H9 (cell line): ENCODE measurements at regions not wholly inside any gene's neighbourhood (a gene's known extent, or its start where the extent isn't known, plus 50 kb on each side); places are given as distances from the start of the nearest gene placed in this dataset.

Experiments used
- DNase-seq: peaks from one replicate; pipeline ENCODE4 v3.0.0-alpha.2; 2017
- H2AFZ ChIP-seq: one replicate; pipeline ENCODE4 v1.6.1; 2013; ENCODE audit warnings: mild to moderate bottlenecking, low read length, control low read depth, moderate library complexity
- H2AK5ac ChIP-seq: 2 replicates; pipeline ENCODE4 v1.6.1; 2013; ENCODE audit warnings: low read length, control low read depth, mixed read lengths; ENCODE audit not compliant: insufficient read length
- H2BK120ac ChIP-seq: one replicate; pipeline ENCODE4 v1.6.1; 2013; ENCODE audit warnings: low read depth, mild to moderate bottlenecking, low read length, control low read depth, inconsistent platforms; ENCODE audit not compliant: poor library complexity, severe bottlenecking
- H2BK12ac ChIP-seq: 2 replicates; pipeline ENCODE4 v1.6.1; 2013; ENCODE audit warnings: low read length, control low read depth, mixed read lengths, low read depth; ENCODE audit not compliant: insufficient read length
- H2BK15ac ChIP-seq: 2 replicates; pipeline ENCODE4 v1.6.1; 2013; ENCODE audit warnings: low read depth, low read length, control low read depth
- H2BK20ac ChIP-seq: one replicate; pipeline ENCODE4 v1.6.1; 2013; ENCODE audit warnings: low read depth, mild to moderate bottlenecking, low read length, control low read depth, inconsistent platforms; ENCODE audit not compliant: poor library complexity, severe bottlenecking
- H2BK5ac ChIP-seq: 2 replicates; pipeline ENCODE4 v1.6.1; 2013; ENCODE audit warnings: low read length, control low read depth, mixed read lengths; ENCODE audit not compliant: insufficient read length
- H3K14ac ChIP-seq: 2 replicates; pipeline ENCODE4 v1.6.1; 2013; ENCODE audit warnings: low read length, control low read depth; ENCODE audit not compliant: insufficient read depth
- H3K18ac ChIP-seq: 2 replicates; pipeline ENCODE4 v1.6.1; 2013; ENCODE audit warnings: low read depth, mild to moderate bottlenecking, mixed read lengths, low read length, control low read depth; ENCODE audit not compliant: insufficient read length
- H3K23ac ChIP-seq: 2 replicates; pipeline ENCODE4 v1.6.1; 2013; ENCODE audit warnings: low read length, control low read depth, mixed read lengths, low read depth; ENCODE audit not compliant: insufficient read length
- H3K23me2 ChIP-seq: 2 replicates; pipeline ENCODE4 v1.6.1; 2013; ENCODE audit warnings: low read depth, mild to moderate bottlenecking, mixed read lengths, low read length, control low read depth; ENCODE audit not compliant: insufficient read length, poor library complexity, severe bottlenecking
- H3K27ac ChIP-seq: 2 replicates; pipeline ENCODE4 v1.5.1; 2013; ENCODE audit warnings: low read length, control low read depth, mixed read lengths, low read depth; ENCODE audit not compliant: insufficient read length
- H3K27me3 ChIP-seq: 2 replicates; pipeline ENCODE4 v1.6.1; 2013; ENCODE audit warnings: low read length, control low read depth, inconsistent platforms; ENCODE audit not compliant: insufficient read depth
- H3K4ac ChIP-seq: 2 replicates; pipeline ENCODE4 v1.6.1; 2013; ENCODE audit warnings: low read depth, mild to moderate bottlenecking, control low read depth, inconsistent platforms, low read length, moderate library complexity
- H3K4me1 ChIP-seq: 2 replicates; pipeline ENCODE4 v1.6.1; 2013; ENCODE audit warnings: low read length, control low read depth, inconsistent platforms; ENCODE audit not compliant: insufficient read depth
- H3K4me2 ChIP-seq: 2 replicates; pipeline ENCODE4 v1.6.1; 2013; ENCODE audit warnings: low read length, control low read depth, mixed read lengths; ENCODE audit not compliant: insufficient read length, insufficient read depth
- H3K56ac ChIP-seq: 2 replicates; pipeline ENCODE4 v1.6.1; 2013; ENCODE audit warnings: low read depth, mild to moderate bottlenecking, mixed read lengths, low read length, control low read depth; ENCODE audit not compliant: insufficient read length
- H3K79me1 ChIP-seq: 2 replicates; pipeline ENCODE4 v1.6.1; 2013; ENCODE audit warnings: low read depth, mild to moderate bottlenecking, moderate library complexity, low read length, control low read depth, inconsistent platforms; ENCODE audit not compliant: insufficient read depth, poor library complexity, severe bottlenecking
- H3K79me2 ChIP-seq: 2 replicates; pipeline ENCODE4 v1.6.1; 2013; ENCODE audit warnings: low read length, control low read depth, inconsistent platforms; ENCODE audit not compliant: insufficient read depth
- H3K9ac ChIP-seq: 2 replicates; pipeline ENCODE4 v1.6.1; 2013; ENCODE audit warnings: low read length, control low read depth, mixed read lengths; ENCODE audit not compliant: insufficient read length; ENCODE audit errors: extremely low read depth
- H3K9me3 ChIP-seq: one replicate; pipeline ENCODE4 v1.6.1; 2013; ENCODE audit warnings: low read depth, low read length, inconsistent platforms; ENCODE audit not compliant: control insufficient read depth
- H3T11ph ChIP-seq: one replicate; pipeline ENCODE4 v1.6.1; 2013; ENCODE audit warnings: mild to moderate bottlenecking, low read length, control low read depth, inconsistent platforms
- H4K20me1 ChIP-seq: one replicate; pipeline ENCODE4 v1.6.1; 2013; ENCODE audit not compliant: control insufficient read depth, insufficient read length, insufficient read depth
- H4K5ac ChIP-seq: 2 replicates; pipeline ENCODE4 v1.6.1; 2013; ENCODE audit warnings: low read depth, mild to moderate bottlenecking, mixed read lengths, low read length, control low read depth; ENCODE audit not compliant: insufficient read length
- H4K8ac ChIP-seq: replicated peaks from 2 replicates; pipeline ENCODE4 v1.6.1; 2013; ENCODE audit warnings: low read length, control low read depth, mixed read lengths, low read depth; ENCODE audit not compliant: insufficient read length
- H4K91ac ChIP-seq: 2 replicates; pipeline ENCODE4 v1.6.1; 2013; ENCODE audit warnings: low read depth, mild to moderate bottlenecking, moderate library complexity, mixed read lengths, low read length, control low read depth; ENCODE audit not compliant: insufficient read length
- H3K27ac Mint-ChIP-seq, 3 experiments: 2 replicates in 2 of 3; 3 replicates in 1 of 3; pipeline ENCODE4 v1.8.0; 2020 to 2021; ENCODE audit warnings: mixed read lengths in 3 of 3, mild to moderate bottlenecking in 1 of 3, moderate library complexity in 1 of 3
- H3K27me3 Mint-ChIP-seq: 2 replicates; pipeline ENCODE4 v1.8.0; 2021; ENCODE audit warnings: low read depth, mild to moderate bottlenecking, moderate library complexity, mixed read lengths
- H3K36me3 Mint-ChIP-seq, 3 experiments: 2 replicates in 2 of 3; 3 replicates in 1 of 3; pipeline ENCODE4 v1.8.0; 2020 to 2021; ENCODE audit warnings: low read depth in 3 of 3, mixed read lengths in 3 of 3; ENCODE audit not compliant: insufficient read depth in 1 of 3
- H3K4me1 Mint-ChIP-seq, 2 experiments: 2 replicates each; pipeline ENCODE4 v1.8.0; 2020; ENCODE audit warnings: mixed read lengths in 2 of 2
- H3K4me3 Mint-ChIP-seq, 2 experiments: 2 replicates in 1 of 2; 3 replicates in 1 of 2; pipeline ENCODE4 v1.8.0; 2020 to 2021; ENCODE audit warnings: mild to moderate bottlenecking in 2 of 2, mixed read lengths in 2 of 2, moderate library complexity in 1 of 2
- H3K9me3 Mint-ChIP-seq, 2 experiments: 2 replicates in 1 of 2; 3 replicates in 1 of 2; pipeline ENCODE4 v1.8.0; 2020; ENCODE audit warnings: mild to moderate bottlenecking in 2 of 2, mixed read lengths in 2 of 2, moderate library complexity in 1 of 2
- WGBS: extraction: QIAGEN DNeasy Blood & Tissue Kit; methylation state at CpG from one replicate; pipeline ENCODE4 v1.1.7; 2013; ENCODE audit warnings: missing lambda C conversion rate, low lambda C conversion rate, mixed read lengths; ENCODE audit not compliant: insufficient read length; ENCODE audit errors: extremely low coverage; 5-methylcytosine and 5-hydroxymethylcytosine counted together
- TF ChIP-seq, protein P1 (sequence below): fragments of 200-600 bp; sonication (generic); conservative IDR thresholded peaks from 3 replicates; pipeline ENCODE4 v1.8.0; 2021; ENCODE audit warnings: antibody characterized with exemption, mild to moderate bottlenecking

DNA sequence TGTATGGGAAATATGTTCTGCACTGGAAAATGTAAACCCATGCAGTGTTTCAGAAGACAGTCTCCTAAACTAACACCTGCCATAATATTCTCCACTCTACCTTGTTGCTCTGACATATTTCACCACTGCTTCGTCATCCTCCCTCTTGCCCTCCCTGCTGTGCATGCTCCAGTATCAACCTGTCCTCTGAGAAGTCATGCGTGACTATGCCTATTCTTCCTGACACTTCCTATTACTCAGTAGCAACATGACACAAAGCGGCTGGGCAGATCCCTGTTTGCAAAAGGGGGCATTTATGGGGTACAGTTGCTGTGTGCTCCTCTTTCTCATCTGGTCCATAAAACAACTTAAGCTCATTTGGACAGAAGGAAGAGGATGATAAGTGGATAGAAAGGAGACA, 805.6 kb upstream of the EEF2KMT start:
- no peaks in the 10 kb centered on the region; a peak in 2 of 7 replicates for H3K36me3 Mint-ChIP-seq
- no CpG with 5 or more reads among the region's 3 CpGs for WGBS
- no peak overlapping the region for H3K4me3 Mint-ChIP-seq

More for the DNA sequence above, 805.6 kb upstream of the EEF2KMT start:
- no peaks in the 10 kb centered on the region for H3K9me3 Mint-ChIP-seq
- no peaks in the 10 kb centered on the region for H3K27me3 ChIP-seq
- H3K56ac ChIP-seq = no peak overlapping the region
- no peak overlapping the region for H2BK120ac ChIP-seq
- H2BK12ac ChIP-seq = no peak overlapping the region
- peaks cover 17 to 18% of the 10 kb centered on the region in 2 experiments for H3K4me1 Mint-ChIP-seq
- H2BK20ac ChIP-seq = no peak overlapping the region
- no peaks in the 10 kb centered on the region for H3K27me3 Mint-ChIP-seq
- H2BK5ac ChIP-seq = no peak overlapping the region
- peaks cover 3% of the 10 kb centered on the region for H3K23me2 ChIP-seq
- H2BK15ac ChIP-seq = no peak overlapping the region
- H3K23ac ChIP-seq = no peak overlapping the region
- no peak overlapping the region for H2AK5ac ChIP-seq
- no peak overlapping the region for H3K9ac ChIP-seq
- H3K4ac ChIP-seq = no peak overlapping the region
- no peaks in the 10 kb centered on the region for H3K79me2 ChIP-seq
- peaks cover 2% of the 10 kb centered on the region; the same call in 1 of the 2 replicates for H3K4me1 ChIP-seq
- H3K27ac ChIP-seq = no peak overlapping the region
- H3T11ph ChIP-seq = no peak overlapping the region
- no peak overlapping the region for H4K5ac ChIP-seq
- no peak overlapping the region for H3K27ac Mint-ChIP-seq
- H3K79me1 ChIP-seq = no peaks in the 10 kb centered on the region
- TF ChIP-seq, protein P1, sequence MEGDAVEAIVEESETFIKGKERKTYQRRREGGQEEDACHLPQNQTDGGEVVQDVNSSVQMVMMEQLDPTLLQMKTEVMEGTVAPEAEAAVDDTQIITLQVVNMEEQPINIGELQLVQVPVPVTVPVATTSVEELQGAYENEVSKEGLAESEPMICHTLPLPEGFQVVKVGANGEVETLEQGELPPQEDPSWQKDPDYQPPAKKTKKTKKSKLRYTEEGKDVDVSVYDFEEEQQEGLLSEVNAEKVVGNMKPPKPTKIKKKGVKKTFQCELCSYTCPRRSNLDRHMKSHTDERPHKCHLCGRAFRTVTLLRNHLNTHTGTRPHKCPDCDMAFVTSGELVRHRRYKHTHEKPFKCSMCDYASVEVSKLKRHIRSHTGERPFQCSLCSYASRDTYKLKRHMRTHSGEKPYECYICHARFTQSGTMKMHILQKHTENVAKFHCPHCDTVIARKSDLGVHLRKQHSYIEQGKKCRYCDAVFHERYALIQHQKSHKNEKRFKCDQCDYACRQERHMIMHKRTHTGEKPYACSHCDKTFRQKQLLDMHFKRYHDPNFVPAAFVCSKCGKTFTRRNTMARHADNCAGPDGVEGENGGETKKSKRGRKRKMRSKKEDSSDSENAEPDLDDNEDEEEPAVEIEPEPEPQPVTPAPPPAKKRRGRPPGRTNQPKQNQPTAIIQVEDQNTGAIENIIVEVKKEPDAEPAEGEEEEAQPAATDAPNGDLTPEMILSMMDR = no peak
- H4K91ac ChIP-seq = no peak overlapping the region
- H4K20me1 ChIP-seq = no peaks in the 10 kb centered on the region
- no peak overlapping the region for H4K8ac ChIP-seq
- no peak overlapping the region for H2AFZ ChIP-seq
- no peak overlapping the region for H3K4me2 ChIP-seq
- no peak for DNase-seq
- H3K9me3 ChIP-seq = no peaks in the 10 kb centered on the region
- no peak overlapping the region for H3K14ac ChIP-seq
- no peak overlapping the region for H3K18ac ChIP-seq
